ENCODE measurements at regions not wholly inside any gene's neighbourhood (a gene's known extent, or its start where the extent isn't known, plus 50 kb on each side); places are given as distances from the start of the nearest gene placed in this dataset.
"Not testable (repeated sequence)": the region's sequence is repeated elsewhere in the genome, so short reads cannot be mapped to it uniquely, and the experiment has no call there.

GRCh38 chr4:155578726-155579370, 87.8 kb upstream of the GUCY1A1 start:
- Histone ChIP-seq H3K27ac (ENCODE audit: low read depth, low read length, poor library complexity, severe bottlenecking) (no peak overlapping the region), H3K4me2 (ENCODE audit: low read length) (no peak overlapping the region), H3K9me2 (ENCODE audit: insufficient read depth, low read length) (no peaks in the 10 kb centered on the region), H2AFZ (ENCODE audit: low read length) (no peak overlapping the region), H4K20me1 (ENCODE audit: insufficient read depth, low read length) (no peaks in the 10 kb centered on the region), H3K4me3 (ENCODE audit: low read depth, low read length, poor library complexity, severe bottlenecking) (no peak overlapping the region), H3K4me1 (ENCODE audit: insufficient read depth, low read length, poor library complexity, severe bottlenecking) (no peaks in the 10 kb centered on the region), H3K79me2 (ENCODE audit: insufficient read depth, low read depth, low read length) (no peaks in the 10 kb centered on the region), H3K36me3 (ENCODE audit: insufficient read depth, low read length) (no peaks in the 10 kb centered on the region), H3K9me3 (ENCODE audit: low read length) (no peaks in the 10 kb centered on the region)
- ChIA-PET CTCF (ENCODE audit: unreplicated experiment) (no interaction called here), POLR2A (no interaction called here)
- DNase-seq (ENCODE audit: low spot score): no peak
- BruUV-seq (replicated peaks): no TSS peak
- intact Hi-C loops (cut with micrococcal nuclease; ENCODE audit: unreplicated experiment): no loop called here
- TF ChIP-seq CTCF (conservative IDR thresholded peaks at IDR 0.05; ENCODE audit: low read length) (no peak), EZH2phosphoT487 (IDR thresholded peaks at IDR 0.05; ENCODE audit: borderline replicate concordance, low read depth, low read length) (no peak)

- Histone ChIP-seq H3K4me1 (ENCODE audit: insufficient read depth, low read length, poor library complexity, severe bottlenecking) (no peaks in the 10 kb centered on the region), H2AFZ (ENCODE audit: low read length) (no peak overlapping the region), H3K9me2 (ENCODE audit: insufficient read depth, low read length) (no peaks in the 10 kb centered on the region), H3K36me3 (ENCODE audit: insufficient read depth, low read length) (no peaks in the 10 kb centered on the region), H3K9me3 (ENCODE audit: low read length) (no peaks in the 10 kb centered on the region), H3K79me2 (ENCODE audit: insufficient read depth, low read depth, low read length) (no peaks in the 10 kb centered on the region), H3K4me2 (ENCODE audit: low read length) (no peak overlapping the region), H4K20me1 (ENCODE audit: insufficient read depth, low read length) (no peaks in the 10 kb centered on the region), H3K4me3 (ENCODE audit: low read depth, low read length, poor library complexity, severe bottlenecking) (no peak overlapping the region), H3K27ac (ENCODE audit: low read depth, low read length, poor library complexity, severe bottlenecking) (no peak overlapping the region)
- intact Hi-C loops (cut with micrococcal nuclease; ENCODE audit: unreplicated experiment): no loop called here
- TF ChIP-seq EZH2phosphoT487 (IDR thresholded peaks at IDR 0.05; ENCODE audit: borderline replicate concordance, low read depth, low read length): no peak
- TF ChIP-seq CTCF (conservative IDR thresholded peaks at IDR 0.05; ENCODE audit: low read length): no peak
- CTCF ChIA-PET (ENCODE audit: unreplicated experiment): no interaction called here
- BruUV-seq (replicated peaks): no TSS peak
- POLR2A ChIA-PET: no interaction called here
- no peak for DNase-seq (ENCODE audit: low spot score)
Observed at GRCh38 chr4:155578219-155578618, 88.4 kb upstream of the GUCY1A1 start.

- H3K9me3 ChIP-seq (ENCODE audit: low read length); H3K36me3 ChIP-seq (ENCODE audit: insufficient read depth, low read length); H3K4me2 ChIP-seq (ENCODE audit: low read length); H3K79me2 ChIP-seq (ENCODE audit: insufficient read depth, low read depth, low read length); BruUV-seq (replicated peaks); H3K27ac ChIP-seq (ENCODE audit: low read depth, low read length, poor library complexity, severe bottlenecking); H4K20me1 ChIP-seq (ENCODE audit: insufficient read depth, low read length); POLR2A ChIA-PET; intact Hi-C loops (cut with micrococcal nuclease; ENCODE audit: unreplicated experiment); H2AFZ ChIP-seq (ENCODE audit: low read length); CTCF ChIA-PET (ENCODE audit: unreplicated experiment); H3K4me3 ChIP-seq (ENCODE audit: low read depth, low read length, poor library complexity, severe bottlenecking); DNase-seq (ENCODE audit: low spot score); H3K9me2 ChIP-seq (ENCODE audit: insufficient read depth, low read length); H3K4me1 ChIP-seq (ENCODE audit: insufficient read depth, low read length, poor library complexity, severe bottlenecking): not testable (repeated sequence)
Observed at GRCh38 chr4:155574329-155574728, 92.3 kb upstream of the GUCY1A1 start.

All from OCI-LY7 (cell line).